ENCODE measurements at regions not wholly inside any gene's neighbourhood (a gene's known extent, or its start where the extent isn't known, plus 50 kb on each side); places are given as distances from the start of the nearest gene placed in this dataset.

DNA sequence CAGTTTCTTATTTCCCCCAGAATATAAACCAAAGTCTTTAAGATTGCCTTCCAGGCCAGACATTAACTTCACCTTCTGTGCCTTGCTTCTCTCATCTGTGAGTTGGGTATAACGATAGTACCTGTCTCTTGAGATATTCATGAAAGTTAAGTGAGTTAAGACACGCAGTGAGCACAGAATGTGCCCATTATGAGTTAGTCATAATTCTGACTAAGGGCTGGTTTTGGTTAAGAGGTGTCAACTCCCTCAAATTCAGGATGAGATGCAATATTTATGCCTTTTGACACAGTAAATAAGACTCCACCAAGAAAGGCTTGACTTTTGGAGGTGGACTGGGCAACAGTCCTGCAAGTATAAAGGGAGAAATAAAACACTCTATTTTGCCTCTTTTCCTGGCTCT, 528.7 kb upstream of the IGFBP3 start:
- ATAC-seq (no peak), FAIRE-seq (no peak), DNase-seq (ENCODE audit: low read depth, low spot score) (no peak)
- Histone ChIP-seq H4K20me1 (ENCODE audit: control insufficient read depth, insufficient read depth) (no peaks in the 10 kb centered on the region), H3K4me1 (ENCODE audit: control insufficient read depth, insufficient read depth, low read length) (no peaks in the 10 kb centered on the region), H3K79me2 (ENCODE audit: control insufficient read depth, insufficient read depth, low read length) (no peaks in the 10 kb centered on the region), H3K9ac (ENCODE audit: control insufficient read depth, insufficient read depth, low read length) (no peak overlapping the region), H3K4me3 (no peak overlapping the region), H3K4me2 (ENCODE audit: control insufficient read depth, insufficient read depth) (no peak overlapping the region), H3K27me3 (replicated peaks in 1 of 2; ENCODE audit: control insufficient read depth in 2 of 2, insufficient read depth in 2 of 2, low read length in 1 of 2) (no peaks in the 10 kb centered on the region), H3K9me3 (replicated peaks; ENCODE audit: control insufficient read depth, insufficient read depth, low read length) (no peaks in the 10 kb centered on the region), H2AFZ (ENCODE audit: control insufficient read depth, low read depth, low read length) (no peak overlapping the region), H3K36me3 (ENCODE audit: control insufficient read depth in 2 of 2, insufficient read depth in 2 of 2, low read length in 1 of 2) (no peaks in the 10 kb centered on the region), H3K27ac (ENCODE audit: control insufficient read depth, insufficient read depth) (no peak overlapping the region)
- ChIA-PET RAD21 (ENCODE audit: unreplicated experiment) (no interaction called here), SMC1A (ENCODE audit: uncharacterized antibody, unreplicated experiment) (interaction anchor here (1.0 kb wide), 3 partner anchors 9 to 25 kb away, joined by 3 to 4 read pairs (median 4); no protein-coding TSS in a partner anchor), POLR2A (interaction anchor here (0.7 kb wide), 1 partner anchor 22 kb away, joined by 4 read pairs; no protein-coding TSS in a partner anchor), CTCF (no interaction called here)
- intact Hi-C loops (cut with micrococcal nuclease; ENCODE audit: unreplicated experiment) (no loop called here), in situ Hi-C loops (cut with MboI) (no loop called here)
- 0% methylated on average over 2 of the region's 2 CpGs for WGBS (ENCODE audit: insufficient coverage, insufficient replicate concordance, low lambda C conversion rate, missing lambda C conversion rate)
- no TSS peak for BruUV-seq (replicated peaks)
- TF ChIP-seq, protein P1, sequence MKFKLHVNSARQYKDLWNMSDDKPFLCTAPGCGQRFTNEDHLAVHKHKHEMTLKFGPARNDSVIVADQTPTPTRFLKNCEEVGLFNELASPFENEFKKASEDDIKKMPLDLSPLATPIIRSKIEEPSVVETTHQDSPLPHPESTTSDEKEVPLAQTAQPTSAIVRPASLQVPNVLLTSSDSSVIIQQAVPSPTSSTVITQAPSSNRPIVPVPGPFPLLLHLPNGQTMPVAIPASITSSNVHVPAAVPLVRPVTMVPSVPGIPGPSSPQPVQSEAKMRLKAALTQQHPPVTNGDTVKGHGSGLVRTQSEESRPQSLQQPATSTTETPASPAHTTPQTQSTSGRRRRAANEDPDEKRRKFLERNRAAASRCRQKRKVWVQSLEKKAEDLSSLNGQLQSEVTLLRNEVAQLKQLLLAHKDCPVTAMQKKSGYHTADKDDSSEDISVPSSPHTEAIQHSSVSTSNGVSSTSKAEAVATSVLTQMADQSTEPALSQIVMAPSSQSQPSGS (IDR thresholded peaks at IDR 0.05; ENCODE audit: low read length): no peak
- TF ChIP-seq KDM1A (IDR thresholded peaks at IDR 0.05; ENCODE audit: borderline replicate concordance): no peak
- TF ChIP-seq BCL3 (IDR thresholded peaks at IDR 0.05; ENCODE audit: borderline replicate concordance, insufficient read depth, low read depth, low read length, poor library complexity, severe bottlenecking): no peak
- no peak for TF ChIP-seq SP1 (IDR thresholded peaks at IDR 0.05; ENCODE audit: low read depth, low read length)

DNA sequence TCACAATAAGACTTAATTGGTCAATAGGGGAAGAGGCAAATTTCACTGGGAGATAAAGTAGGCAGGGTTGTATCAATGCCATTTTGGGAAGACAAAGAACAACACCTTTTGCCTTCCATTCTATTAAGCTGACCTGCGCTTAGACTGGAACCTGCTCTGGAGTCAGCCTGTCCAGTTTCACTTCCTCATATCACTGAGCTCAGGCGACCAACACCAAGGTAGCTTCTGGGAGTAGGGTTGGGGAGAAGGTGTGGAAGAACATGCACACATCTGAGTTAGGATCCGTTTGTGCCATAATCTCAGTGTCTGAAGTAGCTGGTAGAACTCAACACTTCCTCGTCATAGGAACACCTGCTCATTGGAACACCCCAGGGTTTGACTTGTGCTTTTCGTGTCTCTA, 527.4 kb upstream of the IGFBP3 start:
- WGBS (ENCODE audit: insufficient coverage, insufficient replicate concordance, low lambda C conversion rate, missing lambda C conversion rate): 28% methylated on average over 5 of the region's 5 CpGs
- no peak for TF ChIP-seq HDAC2 (IDR thresholded peaks at IDR 0.05)
- peak; percentile 56 for TF ChIP-seq DPF2 (IDR thresholded peaks at IDR 0.05)
- no peak for TF ChIP-seq MTA3 (IDR thresholded peaks at IDR 0.05; ENCODE audit: borderline replicate concordance, low read length)
- TF ChIP-seq RBBP5 (conservative IDR thresholded peaks at IDR 0.05): no peak
- TF ChIP-seq, protein P2, sequence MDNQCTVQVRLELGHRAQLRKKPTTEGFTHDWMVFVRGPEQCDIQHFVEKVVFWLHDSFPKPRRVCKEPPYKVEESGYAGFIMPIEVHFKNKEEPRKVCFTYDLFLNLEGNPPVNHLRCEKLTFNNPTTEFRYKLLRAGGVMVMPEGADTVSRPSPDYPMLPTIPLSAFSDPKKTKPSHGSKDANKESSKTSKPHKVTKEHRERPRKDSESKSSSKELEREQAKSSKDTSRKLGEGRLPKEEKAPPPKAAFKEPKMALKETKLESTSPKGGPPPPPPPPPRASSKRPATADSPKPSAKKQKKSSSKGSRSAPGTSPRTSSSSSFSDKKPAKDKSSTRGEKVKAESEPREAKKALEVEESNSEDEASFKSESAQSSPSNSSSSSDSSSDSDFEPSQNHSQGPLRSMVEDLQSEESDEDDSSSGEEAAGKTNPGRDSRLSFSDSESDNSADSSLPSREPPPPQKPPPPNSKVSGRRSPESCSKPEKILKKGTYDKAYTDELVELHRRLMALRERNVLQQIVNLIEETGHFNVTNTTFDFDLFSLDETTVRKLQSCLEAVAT (IDR thresholded peaks at IDR 0.05): no peak
- no peak for TF ChIP-seq RCOR1 (conservative IDR thresholded peaks at IDR 0.05; ENCODE audit: low read depth, low read length)
- TF ChIP-seq RELA (IDR thresholded peaks at IDR 0.05; ENCODE audit: borderline replicate concordance, partially characterized antibody): no peak
- 0 out of 4 replicates have a peak, but pooled peaks of 1 of the 2 experiments have one; percentile 26 for TF ChIP-seq BHLHE40 (IDR thresholded peaks at IDR 0.05; ENCODE audit: borderline replicate concordance in 1 of 2, low read depth in 2 of 2, low read length in 1 of 2)

More for the DNA sequence above, 527.4 kb upstream of the IGFBP3 start:
- BruUV-seq (replicated peaks): no TSS peak
- Histone ChIP-seq H4K20me1 (ENCODE audit: control insufficient read depth, insufficient read depth) (no peaks in the 10 kb centered on the region), H3K9me3 (replicated peaks; ENCODE audit: control insufficient read depth, insufficient read depth, low read length) (no peaks in the 10 kb centered on the region), H3K4me2 (ENCODE audit: control insufficient read depth, insufficient read depth) (no peak overlapping the region), H3K4me3 (no peak overlapping the region), H3K4me1 (ENCODE audit: control insufficient read depth, insufficient read depth, low read length) (no peaks in the 10 kb centered on the region), H3K27me3 (replicated peaks in 1 of 2; ENCODE audit: control insufficient read depth in 2 of 2, insufficient read depth in 2 of 2, low read length in 1 of 2) (no peaks in the 10 kb centered on the region), H3K79me2 (ENCODE audit: control insufficient read depth, insufficient read depth, low read length) (no peaks in the 10 kb centered on the region), H3K9ac (ENCODE audit: control insufficient read depth, insufficient read depth, low read length) (no peak overlapping the region), H2AFZ (ENCODE audit: control insufficient read depth, low read depth, low read length) (no peak overlapping the region), H3K36me3 (ENCODE audit: control insufficient read depth in 2 of 2, insufficient read depth in 2 of 2, low read length in 1 of 2) (no peaks in the 10 kb centered on the region), H3K27ac (ENCODE audit: control insufficient read depth, insufficient read depth) (no peak overlapping the region)
- FAIRE-seq: no peak
- in situ Hi-C loops (cut with MboI) (no loop called here), intact Hi-C loops (cut with micrococcal nuclease; ENCODE audit: unreplicated experiment) (no loop called here)
- DNase-seq (ENCODE audit: low read depth, low spot score): no peak
- CTCF ChIA-PET: no interaction called here
- SMC1A ChIA-PET (ENCODE audit: uncharacterized antibody, unreplicated experiment): interaction anchor here (0.8 to 1.6 kb wide), 5 partner anchors 8 to 210 kb away, joined by 3 to 7 read pairs (median 3); no protein-coding TSS in a partner anchor
- RAD21 ChIA-PET (ENCODE audit: unreplicated experiment): no interaction called here
- POLR2A ChIA-PET: interaction anchor here (0.6 kb wide), 1 partner anchor 98 kb away, joined by 3 read pairs; no protein-coding TSS in a partner anchor
- peak; percentile 51 for ATAC-seq
